Vagina (tissue), 2 donors: ENCODE measurements at regions not wholly inside any gene's neighbourhood (a gene's known extent, or its start where the extent isn't known, plus 50 kb on each side); places are given as distances from the start of the nearest gene placed in this dataset.
"Not testable (repeated sequence)": the region's sequence is repeated elsewhere in the genome, so short reads cannot be mapped to it uniquely, and the experiment has no call there.

Source experiments
- DNase-seq, 2 donors: peaks; one replicate each; pipeline ENCODE4 v3.0.0-alpha.2; 2017; ENCODE audit errors: extremely low spot score in 2 of 2
- H3K27ac ChIP-seq: fragments of 200-600 bp; sonication (generic); one replicate; pipeline ENCODE4 v1.5.1; 2019
- H3K27me3 ChIP-seq: fragments of 200-600 bp; sonication (generic); one replicate; pipeline ENCODE4 v1.5.1; 2019
- H3K36me3 ChIP-seq, 2 donors: fragments of 200-600 bp; sonication (generic); one replicate each; pipeline ENCODE4 v1.5.1; 2017 to 2019
- H3K4me1 ChIP-seq: fragments of 200-600 bp; sonication (generic); one replicate; pipeline ENCODE4 v1.5.1; 2019
- H3K4me3 ChIP-seq, 2 donors: fragments of 200-600 bp; sonication (generic); 1 replicate in 1 of 2; 2 replicates in 1 of 2; pipeline ENCODE4 v1.5.1; 2016 to 2019
- H3K9me3 ChIP-seq: fragments of 200-600 bp; sonication (generic); one replicate; pipeline ENCODE4 v1.5.1; 2019
- POLR2A ChIP-seq, 2 donors: fragments of 450-650 bp; IDR thresholded peaks; one replicate each; pipeline ENCODE4 v1.6.1; 2017; ENCODE audit warnings: antibody characterized with exemption in 2 of 2, mild to moderate bottlenecking in 2 of 2, moderate library complexity in 2 of 2
- POLR2AphosphoS5 ChIP-seq, 2 donors: sonication (generic); formaldehyde crosslinking; IDR thresholded peaks; one replicate each; pipeline ENCODE4 v1.9.0; 2017; ENCODE audit warnings: antibody characterized with exemption in 2 of 2, mild to moderate bottlenecking in 2 of 2, low read depth in 1 of 2; ENCODE audit not compliant: insufficient read depth in 1 of 2
- intact Hi-C: fragments of 100-400 bp; cut with DNase I; formaldehyde crosslinking; loops from one replicate; pipeline ENCODE4 v1.15.1; 2023
- TF ChIP-seq, protein P1 (sequence below), 3 experiments: fragments of 450-650 bp in 2 of 3; fragments of 200-600 bp in 1 of 3; sonication (generic) in 1 of 3; IDR thresholded peaks; one replicate each; pipeline ENCODE4 v1.5.1; 2017 to 2019; ENCODE audit warnings: antibody characterized with exemption in 3 of 3, mild to moderate bottlenecking in 2 of 3, moderate library complexity in 2 of 3

GRCh38 chr11:7143908-7144307, 55.1 kb downstream of the RBMXL2 start:
- intact Hi-C loops, result no loop called here
- no peak for DNase-seq
- no peaks in the 10 kb centered on the region for H3K36me3 ChIP-seq
- H3K27ac ChIP-seq, result no peak overlapping the region
- TF ChIP-seq POLR2AphosphoS5 (IDR thresholded peaks at IDR 0.05; ENCODE audit: insufficient read depth in 1 of 2, low read depth in 1 of 2) (no peak), POLR2A (IDR thresholded peaks at IDR 0.05) (no peak)
- TF ChIP-seq, protein P1, sequence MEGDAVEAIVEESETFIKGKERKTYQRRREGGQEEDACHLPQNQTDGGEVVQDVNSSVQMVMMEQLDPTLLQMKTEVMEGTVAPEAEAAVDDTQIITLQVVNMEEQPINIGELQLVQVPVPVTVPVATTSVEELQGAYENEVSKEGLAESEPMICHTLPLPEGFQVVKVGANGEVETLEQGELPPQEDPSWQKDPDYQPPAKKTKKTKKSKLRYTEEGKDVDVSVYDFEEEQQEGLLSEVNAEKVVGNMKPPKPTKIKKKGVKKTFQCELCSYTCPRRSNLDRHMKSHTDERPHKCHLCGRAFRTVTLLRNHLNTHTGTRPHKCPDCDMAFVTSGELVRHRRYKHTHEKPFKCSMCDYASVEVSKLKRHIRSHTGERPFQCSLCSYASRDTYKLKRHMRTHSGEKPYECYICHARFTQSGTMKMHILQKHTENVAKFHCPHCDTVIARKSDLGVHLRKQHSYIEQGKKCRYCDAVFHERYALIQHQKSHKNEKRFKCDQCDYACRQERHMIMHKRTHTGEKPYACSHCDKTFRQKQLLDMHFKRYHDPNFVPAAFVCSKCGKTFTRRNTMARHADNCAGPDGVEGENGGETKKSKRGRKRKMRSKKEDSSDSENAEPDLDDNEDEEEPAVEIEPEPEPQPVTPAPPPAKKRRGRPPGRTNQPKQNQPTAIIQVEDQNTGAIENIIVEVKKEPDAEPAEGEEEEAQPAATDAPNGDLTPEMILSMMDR (IDR thresholded peaks at IDR 0.05), result peak in 1 of 3 experiments; percentile 16
- no peaks in the 10 kb centered on the region for H3K9me3 ChIP-seq
- no peak overlapping the region for H3K4me3 ChIP-seq
- no peaks in the 10 kb centered on the region for H3K27me3 ChIP-seq
- H3K4me1 ChIP-seq, result no peaks in the 10 kb centered on the region

GRCh38 chr11:7150104-7150503, 61.3 kb downstream of the RBMXL2 start:
- DNase-seq, H3K4me1 ChIP-seq, H3K36me3 ChIP-seq, H3K9me3 ChIP-seq, intact Hi-C loops, H3K27ac ChIP-seq, H3K27me3 ChIP-seq, H3K4me3 ChIP-seq: not testable (repeated sequence)

DNA sequence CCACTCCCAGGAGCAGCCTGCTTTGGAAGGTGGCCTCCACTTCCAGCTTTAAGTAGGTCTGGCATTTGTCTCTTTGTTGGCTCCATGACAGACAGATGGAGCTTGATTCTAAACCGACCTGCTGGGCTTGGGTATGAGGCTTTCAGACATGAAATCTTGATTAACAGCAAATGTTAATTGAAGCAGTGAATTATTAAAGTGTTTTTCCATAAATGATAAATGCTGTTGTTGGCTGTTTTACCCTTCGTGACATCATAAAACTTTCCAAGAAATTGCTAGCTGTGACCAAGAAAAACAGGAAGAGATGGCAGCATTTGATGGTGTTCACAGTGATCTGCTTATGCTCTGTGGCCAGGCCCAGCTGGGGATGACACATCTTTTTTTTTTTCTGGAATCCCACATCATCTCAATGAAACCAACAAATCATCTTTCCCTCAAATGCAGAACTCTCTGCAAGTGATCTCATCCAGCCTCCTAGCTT, 66.1 kb downstream of the RBMXL2 start:
- Histone ChIP-seq H3K27me3 (no peaks in the 10 kb centered on the region), H3K4me3 (no peak overlapping the region), H3K27ac (no peak overlapping the region), H3K9me3 (no peaks in the 10 kb centered on the region), H3K4me1 (no peaks in the 10 kb centered on the region), H3K36me3 (no peaks in the 10 kb centered on the region)
- intact Hi-C loops, result no loop called here
- TF ChIP-seq, protein P1 (IDR thresholded peaks at IDR 0.05), result no peak
- TF ChIP-seq POLR2A (IDR thresholded peaks at IDR 0.05) (no peak), POLR2AphosphoS5 (IDR thresholded peaks at IDR 0.05; ENCODE audit: insufficient read depth in 1 of 2, low read depth in 1 of 2) (no peak)
- no peak for DNase-seq

DNA sequence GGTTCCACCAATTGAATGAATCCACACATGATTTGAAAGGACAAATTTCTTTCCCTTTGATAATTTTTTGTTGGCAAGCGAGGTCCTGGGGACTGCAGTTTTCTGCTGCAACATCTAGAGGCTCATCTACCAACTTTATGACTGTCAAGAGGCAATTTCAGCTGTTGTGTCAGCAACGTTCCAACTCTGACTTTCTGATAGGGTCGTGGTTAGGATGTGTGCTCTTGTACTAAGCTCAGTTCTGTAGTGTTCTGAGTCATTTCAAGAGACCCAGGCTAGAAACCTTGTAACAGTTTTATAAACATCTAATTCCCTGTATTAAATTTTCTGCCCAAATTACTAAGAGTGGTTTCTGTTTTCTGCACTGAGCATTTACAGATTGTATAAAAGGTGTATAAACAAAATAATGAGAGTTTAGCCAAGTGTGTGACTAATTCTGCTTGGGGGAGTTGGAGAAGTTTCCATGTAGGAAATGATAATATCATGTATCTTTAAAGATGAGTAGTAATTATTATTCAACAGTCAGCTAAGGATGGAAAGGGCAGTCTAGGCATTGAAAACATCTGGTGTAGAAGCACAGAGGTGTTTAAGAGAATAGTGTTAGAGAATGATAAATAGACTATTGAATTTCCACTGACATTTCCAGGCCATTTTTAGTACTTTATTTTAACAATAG, 72.2 kb downstream of the RBMXL2 start:
- H3K9me3 ChIP-seq, result no peaks in the 10 kb centered on the region
- no peak overlapping the region for H3K27ac ChIP-seq
- intact Hi-C loops, result no loop called here
- DNase-seq, result no peak
- H3K27me3 ChIP-seq, result no peaks in the 10 kb centered on the region
- TF ChIP-seq POLR2AphosphoS5 (IDR thresholded peaks at IDR 0.05; ENCODE audit: insufficient read depth in 1 of 2, low read depth in 1 of 2), result no peak
- TF ChIP-seq POLR2A (IDR thresholded peaks at IDR 0.05), result no peak
- TF ChIP-seq, protein P1 (IDR thresholded peaks at IDR 0.05), result no peak
- no peak overlapping the region for H3K4me3 ChIP-seq
- no peaks in the 10 kb centered on the region for H3K4me1 ChIP-seq
- H3K36me3 ChIP-seq, result no peaks in the 10 kb centered on the region

DNA sequence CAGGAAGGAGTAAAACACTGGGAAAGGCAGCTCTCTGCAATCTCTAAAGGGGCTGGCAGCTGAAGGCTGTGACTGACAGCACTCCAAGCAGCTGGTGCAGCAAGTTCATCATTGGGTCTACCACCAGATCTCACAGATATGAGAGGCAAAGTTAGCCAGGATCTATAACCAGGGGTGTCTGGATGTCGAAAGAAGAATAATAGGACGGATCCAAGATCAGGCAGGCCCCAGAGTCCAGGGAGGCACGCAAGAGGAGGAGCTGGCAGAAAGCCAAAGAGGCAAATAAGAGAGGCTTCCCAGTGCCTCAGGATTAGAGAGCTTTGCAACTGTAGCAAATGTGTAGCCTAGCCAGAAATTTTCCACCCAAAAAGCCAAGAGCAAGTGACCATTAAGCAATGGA, 77.1 kb downstream of the RBMXL2 start:
- Histone ChIP-seq H3K27me3 (no peaks in the 10 kb centered on the region), H3K36me3 (no peaks in the 10 kb centered on the region), H3K9me3 (no peaks in the 10 kb centered on the region), H3K4me3 (no peak overlapping the region), H3K27ac (no peak overlapping the region), H3K4me1 (no peaks in the 10 kb centered on the region)
- TF ChIP-seq POLR2A (IDR thresholded peaks at IDR 0.05) (no peak), POLR2AphosphoS5 (IDR thresholded peaks at IDR 0.05; ENCODE audit: insufficient read depth in 1 of 2, low read depth in 1 of 2) (no peak)
- TF ChIP-seq, protein P1 (IDR thresholded peaks at IDR 0.05), result no peak
- intact Hi-C loops, result no loop called here
- DNase-seq, result no peak
